ENCODE measurements at regions not wholly inside any gene's neighbourhood (a gene's known extent, or its start where the extent isn't known, plus 50 kb on each side); places are given as distances from the start of the nearest gene placed in this dataset.

DNA sequence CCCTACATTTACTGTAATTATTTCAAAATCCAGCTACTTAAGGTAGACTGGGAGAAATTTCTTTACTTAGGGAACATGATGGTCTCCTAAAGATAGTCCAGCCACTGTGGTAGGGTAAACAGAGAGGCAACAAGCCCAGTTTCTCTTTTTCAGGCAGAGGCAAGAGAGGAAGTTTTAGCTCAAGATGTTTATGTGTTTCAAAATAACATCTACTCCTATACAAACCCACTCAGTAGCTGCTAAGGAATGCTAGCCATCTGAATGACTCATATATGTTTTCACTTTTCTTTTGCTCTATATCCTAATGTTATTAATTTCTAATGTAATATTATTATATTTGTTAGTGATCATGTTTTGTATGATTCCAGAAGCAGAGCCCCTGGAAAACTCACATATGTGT is 856.6 kb downstream of the PLA2G4A start:
- TF ChIP-seq CTCF (IDR thresholded peaks at IDR 0.05; ENCODE audit: borderline replicate concordance, extremely low read depth, low read length, poor library complexity, severe bottlenecking) (no peak), EZH2 (IDR thresholded peaks at IDR 0.05; ENCODE audit: borderline replicate concordance, low read depth, low read length, severe bottlenecking) (no peak)
